Chondrocyte (in vitro differentiated cells): ENCODE measurements at regions not wholly inside any gene's neighbourhood (a gene's known extent, or its start where the extent isn't known, plus 50 kb on each side); places are given as distances from the start of the nearest gene placed in this dataset.

ENCODE experiments used
- DNase-seq: peaks from one replicate; pipeline ENCODE4 v3.0.0; 2021; ENCODE audit warnings: mixed read lengths, low spot score
- H3K27ac Mint-ChIP-seq: one replicate; pipeline ENCODE4 v1.8.0; 2021; ENCODE audit warnings: mild to moderate bottlenecking, moderate library complexity, mixed read lengths; ENCODE audit not compliant: unreplicated experiment
- H3K27me3 Mint-ChIP-seq: 2 replicates; pipeline ENCODE4 v1.8.0; 2021; ENCODE audit warnings: low read depth, mixed read lengths
- H3K36me3 Mint-ChIP-seq: 2 replicates; pipeline ENCODE4 v1.8.0; 2021; ENCODE audit warnings: low read depth, mixed read lengths
- H3K4me1 Mint-ChIP-seq: 2 replicates; pipeline ENCODE4 v1.8.0; 2021; ENCODE audit warnings: low read depth, mild to moderate bottlenecking, mixed read lengths
- H3K4me3 Mint-ChIP-seq: one replicate; pipeline ENCODE4 v1.8.0; 2021; ENCODE audit warnings: mild to moderate bottlenecking, moderate library complexity, mixed read lengths; ENCODE audit not compliant: unreplicated experiment
- H3K9me3 Mint-ChIP-seq: 2 replicates; pipeline ENCODE4 v1.8.0; 2021; ENCODE audit warnings: low read depth, mixed read lengths
- TF ChIP-seq, protein P1 (sequence below): fragments of 200-600 bp; sonication (generic); IDR thresholded peaks from 2 replicates; pipeline ENCODE4 v1.5.0; 2021; ENCODE audit warnings: antibody characterized with exemption, mild to moderate bottlenecking, moderate library complexity

DNA sequence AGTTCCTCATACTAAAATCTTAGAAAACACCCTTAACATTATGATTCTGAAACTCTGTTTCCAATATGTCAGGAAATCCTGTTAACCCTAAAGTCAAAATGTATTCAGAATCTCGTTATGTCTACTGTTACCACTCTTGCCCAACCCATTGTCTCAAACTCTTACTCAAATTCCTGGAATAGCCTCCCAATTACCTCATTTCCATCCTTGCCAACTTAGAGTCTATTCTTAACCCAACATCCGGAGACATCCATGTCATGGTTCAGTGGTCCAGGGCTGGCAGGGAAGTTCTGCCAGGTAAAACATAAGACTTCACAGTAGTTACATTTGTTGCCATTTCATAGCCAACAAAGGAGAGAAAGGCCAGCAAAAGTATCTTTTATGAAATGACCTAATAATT lies 593.9 kb downstream of the PYDC2 start:
- Mint-ChIP-seq H3K9me3 (no peaks in the 10 kb centered on the region), H3K4me1 (peaks cover 9% of the 10 kb centered on the region), H3K27me3 (no peaks in the 10 kb centered on the region), H3K27ac (no peak overlapping the region), H3K36me3 (no peaks in the 10 kb centered on the region), H3K4me3 (no peak overlapping the region)
- TF ChIP-seq, protein P1, sequence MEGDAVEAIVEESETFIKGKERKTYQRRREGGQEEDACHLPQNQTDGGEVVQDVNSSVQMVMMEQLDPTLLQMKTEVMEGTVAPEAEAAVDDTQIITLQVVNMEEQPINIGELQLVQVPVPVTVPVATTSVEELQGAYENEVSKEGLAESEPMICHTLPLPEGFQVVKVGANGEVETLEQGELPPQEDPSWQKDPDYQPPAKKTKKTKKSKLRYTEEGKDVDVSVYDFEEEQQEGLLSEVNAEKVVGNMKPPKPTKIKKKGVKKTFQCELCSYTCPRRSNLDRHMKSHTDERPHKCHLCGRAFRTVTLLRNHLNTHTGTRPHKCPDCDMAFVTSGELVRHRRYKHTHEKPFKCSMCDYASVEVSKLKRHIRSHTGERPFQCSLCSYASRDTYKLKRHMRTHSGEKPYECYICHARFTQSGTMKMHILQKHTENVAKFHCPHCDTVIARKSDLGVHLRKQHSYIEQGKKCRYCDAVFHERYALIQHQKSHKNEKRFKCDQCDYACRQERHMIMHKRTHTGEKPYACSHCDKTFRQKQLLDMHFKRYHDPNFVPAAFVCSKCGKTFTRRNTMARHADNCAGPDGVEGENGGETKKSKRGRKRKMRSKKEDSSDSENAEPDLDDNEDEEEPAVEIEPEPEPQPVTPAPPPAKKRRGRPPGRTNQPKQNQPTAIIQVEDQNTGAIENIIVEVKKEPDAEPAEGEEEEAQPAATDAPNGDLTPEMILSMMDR = no peak
- no peak for DNase-seq

DNA sequence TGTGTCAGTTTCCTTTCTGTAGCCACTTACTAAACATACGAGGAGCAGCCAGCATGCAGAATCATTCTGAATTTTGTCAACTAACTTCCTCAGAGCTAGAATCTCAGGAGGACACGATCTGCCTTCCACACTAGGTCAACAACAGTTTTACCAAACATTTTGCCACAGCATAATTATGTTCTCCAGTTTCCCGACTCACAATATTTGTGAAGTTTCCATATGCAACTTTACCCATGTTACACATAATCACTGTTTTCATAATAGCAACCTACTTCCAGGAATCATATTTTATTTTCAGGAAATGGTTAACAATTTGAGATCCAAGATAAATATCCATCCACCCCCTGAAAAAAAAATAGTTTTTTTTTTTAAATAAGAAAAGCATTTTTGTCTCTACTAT lies 595.0 kb downstream of the PYDC2 start:
- H3K27ac Mint-ChIP-seq = no peak overlapping the region
- no peak for DNase-seq
- H3K4me1 Mint-ChIP-seq = peaks cover 9% of the 10 kb centered on the region
- peaks cover 2% of the 10 kb centered on the region for H3K27me3 Mint-ChIP-seq
- TF ChIP-seq, protein P1 = no peak
- no peaks in the 10 kb centered on the region for H3K36me3 Mint-ChIP-seq
- no peaks in the 10 kb centered on the region for H3K9me3 Mint-ChIP-seq
- H3K4me3 Mint-ChIP-seq = no peak overlapping the region

DNA sequence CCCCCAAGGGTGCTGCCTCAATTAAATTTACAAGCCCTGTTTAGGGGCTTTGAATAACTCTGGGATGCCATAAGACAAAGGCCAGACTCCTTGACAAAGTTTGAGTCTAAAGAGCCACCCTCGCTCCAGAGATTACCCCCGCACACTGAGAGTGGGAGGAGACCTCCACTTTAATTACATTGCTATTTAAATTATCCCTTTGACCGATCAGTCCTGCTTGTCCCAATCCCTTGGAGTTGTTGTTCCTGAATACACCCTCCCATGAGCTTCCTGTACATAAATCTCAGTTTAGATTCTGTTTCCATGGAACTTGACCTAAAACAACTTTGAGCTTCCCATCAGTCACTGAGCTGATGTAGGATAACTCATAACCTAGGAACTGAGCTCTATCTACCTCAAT lies 596.3 kb downstream of the PYDC2 start:
- no peaks in the 10 kb centered on the region for H3K9me3 Mint-ChIP-seq
- H3K27ac Mint-ChIP-seq = no peak overlapping the region
- DNase-seq = no peak
- H3K36me3 Mint-ChIP-seq = no peaks in the 10 kb centered on the region
- peaks cover 2% of the 10 kb centered on the region for H3K27me3 Mint-ChIP-seq
- H3K4me3 Mint-ChIP-seq = no peak overlapping the region
- TF ChIP-seq, protein P1 = no peak
- H3K4me1 Mint-ChIP-seq = peaks cover 9% of the 10 kb centered on the region

DNA sequence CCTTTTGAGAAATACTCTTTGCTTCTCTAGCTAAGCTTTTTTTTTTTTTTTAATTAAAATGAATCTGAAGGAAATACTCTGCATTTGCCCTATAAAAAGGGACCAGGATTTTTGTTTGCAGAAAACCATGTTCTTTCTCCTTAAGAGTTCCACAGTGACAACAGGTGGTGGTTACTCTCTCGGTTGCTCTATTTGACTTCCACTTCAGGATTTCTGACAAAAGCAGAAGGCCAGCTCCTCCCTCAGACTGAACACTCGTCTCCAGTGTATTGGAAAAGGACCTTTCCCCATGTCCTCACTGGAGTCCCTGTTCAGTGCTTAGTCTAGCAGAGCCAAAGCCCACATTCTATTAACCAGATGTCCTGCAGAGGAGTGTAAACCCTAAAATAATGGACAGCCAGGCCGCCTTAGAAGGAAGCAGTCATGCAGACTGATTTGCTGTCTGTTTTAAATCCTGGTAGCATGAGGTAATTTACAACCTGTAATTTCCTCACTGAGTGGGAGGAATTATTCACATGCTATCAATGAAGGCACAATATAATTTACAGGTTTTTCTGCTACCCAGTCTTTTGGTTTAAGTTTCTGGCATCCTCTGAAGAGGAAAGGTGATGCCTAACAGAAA lies 599.3 kb downstream of the PYDC2 start:
- Mint-ChIP-seq H3K27me3 (peaks cover 2% of the 10 kb centered on the region), H3K4me1 (peaks cover 15% of the 10 kb centered on the region), H3K4me3 (no peak overlapping the region), H3K36me3 (no peaks in the 10 kb centered on the region), H3K27ac (no peak overlapping the region), H3K9me3 (no peaks in the 10 kb centered on the region)
- TF ChIP-seq, protein P1 = no peak
- DNase-seq = no peak

DNA sequence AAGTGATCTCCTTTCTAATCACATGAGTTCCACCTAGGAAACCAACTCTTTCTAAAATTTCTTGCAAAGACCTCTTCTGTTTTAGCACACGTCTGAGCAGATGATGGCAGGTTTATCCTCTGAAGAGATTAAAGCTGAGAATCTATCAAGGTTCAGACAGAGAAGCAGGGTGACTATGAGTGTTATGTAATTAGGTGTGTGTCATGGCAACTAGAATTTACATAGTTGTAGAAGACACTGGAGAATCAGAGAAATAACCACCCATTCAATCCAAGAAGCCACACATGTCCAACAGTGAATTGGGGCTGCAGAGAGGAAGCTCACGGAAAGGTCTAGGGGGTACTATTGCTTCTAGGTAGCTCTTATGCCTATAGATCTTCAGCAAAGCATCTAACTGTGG lies 600.5 kb downstream of the PYDC2 start:
- H3K4me3 Mint-ChIP-seq = no peak overlapping the region
- peaks cover 12% of the 10 kb centered on the region for H3K4me1 Mint-ChIP-seq
- H3K36me3 Mint-ChIP-seq = no peaks in the 10 kb centered on the region
- no peaks in the 10 kb centered on the region for H3K9me3 Mint-ChIP-seq
- TF ChIP-seq, protein P1 = no peak
- no peak for DNase-seq
- no peak overlapping the region for H3K27ac Mint-ChIP-seq
- H3K27me3 Mint-ChIP-seq = peaks cover 2% of the 10 kb centered on the region
